SK-N-SH treated with all-trans-retinoic acid at 6 μM for 48 hours (cell line): ENCODE measurements at regions not wholly inside any gene's neighbourhood (a gene's known extent, or its start where the extent isn't known, plus 50 kb on each side); places are given as distances from the start of the nearest gene placed in this dataset.
A peak's percentile ranks its signal among the peaks of the same experiment; 100 is the strongest.

Experiments
- ATAC-seq: fragments of 200-7000 bp; cut with Tn5 transposase; 3 replicates; pipeline ENCODE4 v1.9.1; 2020; ENCODE audit warnings: mild to moderate bottlenecking, moderate library complexity
- ARNTL ChIP-seq: fragments of 450-650 bp; formaldehyde crosslinking; IDR thresholded peaks from 2 replicates; pipeline ENCODE4 v1.5.0; 2020; ENCODE audit warnings: low read depth, mild to moderate bottlenecking, moderate library complexity, borderline replicate concordance
- BACH2 ChIP-seq: fragments of 250-450 bp; sonication (Bioruptor Pico); IDR thresholded peaks from 2 replicates; pipeline ENCODE4 v1.9.0; 2021; ENCODE audit warnings: mild to moderate bottlenecking, borderline replicate concordance
- CSDC2 ChIP-seq: fragments of 250-450 bp; sonication (Bioruptor Pico); IDR thresholded peaks from 2 replicates; pipeline ENCODE4 v1.5.0; 2020; ENCODE audit warnings: mild to moderate bottlenecking, moderate library complexity
- ESRRG ChIP-seq: fragments of 250-450 bp; sonication (Bioruptor Pico); IDR thresholded peaks from 2 replicates; pipeline ENCODE4 v1.6.1; 2021; ENCODE audit warnings: mild to moderate bottlenecking
- GLIS3 ChIP-seq: fragments of 250-450 bp; sonication (Bioruptor Pico); IDR thresholded peaks from 2 replicates; pipeline ENCODE4 v1.5.0; 2020; ENCODE audit warnings: mild to moderate bottlenecking, moderate library complexity
- ISL1 ChIP-seq: fragments of 250-450 bp; sonication (Bioruptor Pico); IDR thresholded peaks from 2 replicates; pipeline ENCODE4 v2.1.2; 2022; ENCODE audit warnings: mild to moderate bottlenecking, moderate library complexity
- OSR1 ChIP-seq: fragments of 250-450 bp; sonication (Bioruptor Pico); IDR thresholded peaks from 2 replicates; pipeline ENCODE4 v1.8.0; 2022; ENCODE audit warnings: moderate library complexity, mild to moderate bottlenecking, inconsistent platforms
- PPARA ChIP-seq: fragments of 250-450 bp; sonication (Bioruptor Pico); IDR thresholded peaks from 2 replicates; pipeline ENCODE4 v1.5.0; 2020; ENCODE audit warnings: mild to moderate bottlenecking, borderline replicate concordance
- RARB ChIP-seq: fragments of 250-450 bp; sonication (Bioruptor Pico); IDR thresholded peaks from 2 replicates; pipeline ENCODE4 v1.8.0; 2021; ENCODE audit warnings: mild to moderate bottlenecking, moderate library complexity
- SNAI2 ChIP-seq: fragments of 250-450 bp; sonication (Bioruptor Pico); IDR thresholded peaks from 2 replicates; pipeline ENCODE4 v1.5.0; 2020; ENCODE audit warnings: mild to moderate bottlenecking, moderate library complexity
- TOX ChIP-seq: fragments of 250-450 bp; sonication (Bioruptor Pico); IDR thresholded peaks from 2 replicates; pipeline ENCODE4 v1.8.0; 2021; ENCODE audit warnings: mild to moderate bottlenecking, moderate library complexity, borderline replicate concordance
- ZC3H10 ChIP-seq: fragments of 250-450 bp; sonication (Bioruptor Pico); IDR thresholded peaks from 2 replicates; pipeline ENCODE4 v1.5.1; 2021; ENCODE audit warnings: mild to moderate bottlenecking, moderate library complexity
- ZFP3 ChIP-seq: fragments of 250-450 bp; sonication (Bioruptor Pico); IDR thresholded peaks from 2 replicates; pipeline ENCODE4 v1.5.0; 2020; ENCODE audit warnings: mild to moderate bottlenecking, moderate library complexity
- ZFP30 ChIP-seq: fragments of 450-650 bp; formaldehyde crosslinking; IDR thresholded peaks from 2 replicates; pipeline ENCODE4 v1.5.0; 2022; ENCODE audit warnings: mild to moderate bottlenecking, moderate library complexity
- ZNF565 ChIP-seq: fragments of 450-650 bp; formaldehyde crosslinking; conservative IDR thresholded peaks from 2 replicates; pipeline ENCODE4 v1.5.0; 2020; ENCODE audit warnings: low read depth, mild to moderate bottlenecking, moderate library complexity
- ZNF70 ChIP-seq: fragments of 450-650 bp; formaldehyde crosslinking; IDR thresholded peaks from 2 replicates; pipeline ENCODE4 v1.5.0; 2020; ENCODE audit warnings: mild to moderate bottlenecking, moderate library complexity
- ZNF8 ChIP-seq: fragments of 450-650 bp; formaldehyde crosslinking; IDR thresholded peaks from 2 replicates; pipeline ENCODE4 v1.5.0; 2020; ENCODE audit warnings: mild to moderate bottlenecking, moderate library complexity
- TF ChIP-seq, protein P1 (sequence below): fragments of 250-450 bp; sonication (Bioruptor Pico); IDR thresholded peaks from 2 replicates; pipeline ENCODE4 v1.5.1; 2021; ENCODE audit warnings: mild to moderate bottlenecking, moderate library complexity
- TF ChIP-seq, protein P2 (sequence below): fragments of 250-450 bp; sonication (Bioruptor Pico); IDR thresholded peaks from 2 replicates; pipeline ENCODE4 v1.5.1; 2020; ENCODE audit warnings: low read depth, mild to moderate bottlenecking, moderate library complexity
- TF ChIP-seq, protein P3 (sequence below): fragments of 250-450 bp; sonication (Bioruptor Pico); IDR thresholded peaks from 2 replicates; pipeline ENCODE4 v1.8.0; 2020; ENCODE audit warnings: mild to moderate bottlenecking, moderate library complexity, borderline replicate concordance
- TF ChIP-seq, protein P4 (sequence below): fragments of 250-450 bp; sonication (Bioruptor Pico); IDR thresholded peaks from 2 replicates; pipeline ENCODE4 v1.5.0; 2020; ENCODE audit warnings: mild to moderate bottlenecking, moderate library complexity
- TF ChIP-seq, protein P5 (sequence below): fragments of 250-450 bp; sonication (Bioruptor Pico); IDR thresholded peaks from 2 replicates; pipeline ENCODE4 v1.8.0; 2021; ENCODE audit warnings: low read depth, mild to moderate bottlenecking, moderate library complexity, borderline replicate concordance

DNA sequence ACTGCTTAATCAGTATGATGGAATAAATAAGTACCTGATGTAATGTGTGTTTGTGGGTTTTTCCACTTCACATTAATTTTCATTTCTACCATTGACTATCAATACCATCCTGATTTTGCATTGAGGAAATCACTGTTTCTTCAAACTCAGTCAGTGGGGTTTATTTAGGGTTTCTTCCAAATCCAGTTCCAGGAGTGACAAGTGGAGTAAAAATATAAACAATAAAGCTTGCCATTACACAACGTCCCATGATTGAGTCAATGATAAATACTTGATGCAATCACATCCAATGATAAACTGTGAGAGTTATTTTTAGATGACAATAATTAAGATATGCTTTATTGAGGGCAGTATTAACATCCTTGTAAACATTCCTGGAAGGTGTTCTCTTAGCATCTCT lies 1037.4 kb upstream of the GJE1 start:
- ATAC-seq = no peak
- TF ChIP-seq, protein P1, sequence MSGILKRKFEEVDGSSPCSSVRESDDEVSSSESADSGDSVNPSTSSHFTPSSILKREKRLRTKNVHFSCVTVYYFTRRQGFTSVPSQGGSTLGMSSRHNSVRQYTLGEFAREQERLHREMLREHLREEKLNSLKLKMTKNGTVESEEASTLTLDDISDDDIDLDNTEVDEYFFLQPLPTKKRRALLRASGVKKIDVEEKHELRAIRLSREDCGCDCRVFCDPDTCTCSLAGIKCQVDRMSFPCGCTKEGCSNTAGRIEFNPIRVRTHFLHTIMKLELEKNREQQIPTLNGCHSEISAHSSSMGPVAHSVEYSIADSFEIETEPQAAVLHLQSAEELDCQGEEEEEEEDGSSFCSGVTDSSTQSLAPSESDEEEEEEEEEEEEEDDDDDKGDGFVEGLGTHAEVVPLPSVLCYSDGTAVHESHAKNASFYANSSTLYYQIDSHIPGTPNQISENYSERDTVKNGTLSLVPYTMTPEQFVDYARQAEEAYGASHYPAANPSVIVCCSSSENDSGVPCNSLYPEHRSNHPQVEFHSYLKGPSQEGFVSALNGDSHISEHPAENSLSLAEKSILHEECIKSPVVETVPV (CRISPR knock-in tag) = no peak

DNA sequence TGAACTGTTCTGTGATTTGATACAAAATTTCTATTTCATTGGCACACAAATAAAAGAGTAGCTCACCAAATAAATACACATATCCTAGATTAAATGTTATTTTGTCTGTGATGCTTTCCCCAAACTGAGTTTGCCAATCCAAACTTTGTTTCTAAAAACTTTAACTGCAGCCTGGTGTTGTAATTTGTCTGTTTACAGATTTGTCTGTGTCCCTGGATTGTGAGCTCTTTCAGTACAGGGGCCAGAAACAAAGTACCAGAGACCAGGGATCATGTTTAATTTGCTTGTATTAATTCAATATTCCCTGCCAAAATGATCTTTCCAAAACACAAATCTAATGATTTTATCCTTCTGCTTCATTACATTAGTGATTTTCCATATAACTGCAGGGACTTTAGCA lies 1044.6 kb upstream of the GJE1 start:
- TF ChIP-seq, protein P2, sequence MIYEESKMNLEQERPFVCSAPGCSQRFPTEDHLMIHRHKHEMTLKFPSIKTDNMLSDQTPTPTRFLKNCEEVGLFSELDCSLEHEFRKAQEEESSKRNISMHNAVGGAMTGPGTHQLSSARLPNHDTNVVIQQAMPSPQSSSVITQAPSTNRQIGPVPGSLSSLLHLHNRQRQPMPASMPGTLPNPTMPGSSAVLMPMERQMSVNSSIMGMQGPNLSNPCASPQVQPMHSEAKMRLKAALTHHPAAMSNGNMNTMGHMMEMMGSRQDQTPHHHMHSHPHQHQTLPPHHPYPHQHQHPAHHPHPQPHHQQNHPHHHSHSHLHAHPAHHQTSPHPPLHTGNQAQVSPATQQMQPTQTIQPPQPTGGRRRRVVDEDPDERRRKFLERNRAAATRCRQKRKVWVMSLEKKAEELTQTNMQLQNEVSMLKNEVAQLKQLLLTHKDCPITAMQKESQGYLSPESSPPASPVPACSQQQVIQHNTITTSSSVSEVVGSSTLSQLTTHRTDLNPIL (CRISPR knock-in tag) = no peak
- TF ChIP-seq ZFP30 (CRISPR knock-in tag) (no peak), CSDC2 (CRISPR knock-in tag) (no peak), OSR1 (CRISPR knock-in tag) (no peak), ZNF565 (CRISPR knock-in tag) (no peak), ARNTL (CRISPR knock-in tag) (no peak), ZNF70 (no peak), ESRRG (no peak), ZFP3 (CRISPR knock-in tag) (no peak), TOX (CRISPR knock-in tag) (no peak), RARB (no peak), BACH2 (CRISPR knock-in tag) (no peak), GLIS3 (CRISPR knock-in tag) (no peak), ZNF8 (no peak), PPARA (no peak), ZC3H10 (no peak)
- TF ChIP-seq, protein P3, sequence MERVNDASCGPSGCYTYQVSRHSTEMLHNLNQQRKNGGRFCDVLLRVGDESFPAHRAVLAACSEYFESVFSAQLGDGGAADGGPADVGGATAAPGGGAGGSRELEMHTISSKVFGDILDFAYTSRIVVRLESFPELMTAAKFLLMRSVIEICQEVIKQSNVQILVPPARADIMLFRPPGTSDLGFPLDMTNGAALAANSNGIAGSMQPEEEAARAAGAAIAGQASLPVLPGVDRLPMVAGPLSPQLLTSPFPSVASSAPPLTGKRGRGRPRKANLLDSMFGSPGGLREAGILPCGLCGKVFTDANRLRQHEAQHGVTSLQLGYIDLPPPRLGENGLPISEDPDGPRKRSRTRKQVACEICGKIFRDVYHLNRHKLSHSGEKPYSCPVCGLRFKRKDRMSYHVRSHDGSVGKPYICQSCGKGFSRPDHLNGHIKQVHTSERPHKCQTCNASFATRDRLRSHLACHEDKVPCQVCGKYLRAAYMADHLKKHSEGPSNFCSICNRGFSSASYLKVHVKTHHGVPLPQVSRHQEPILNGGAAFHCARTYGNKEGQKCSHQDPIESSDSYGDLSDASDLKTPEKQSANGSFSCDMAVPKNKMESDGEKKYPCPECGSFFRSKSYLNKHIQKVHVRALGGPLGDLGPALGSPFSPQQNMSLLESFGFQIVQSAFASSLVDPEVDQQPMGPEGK (CRISPR knock-in tag) = no peak
- TF ChIP-seq, protein P4, sequence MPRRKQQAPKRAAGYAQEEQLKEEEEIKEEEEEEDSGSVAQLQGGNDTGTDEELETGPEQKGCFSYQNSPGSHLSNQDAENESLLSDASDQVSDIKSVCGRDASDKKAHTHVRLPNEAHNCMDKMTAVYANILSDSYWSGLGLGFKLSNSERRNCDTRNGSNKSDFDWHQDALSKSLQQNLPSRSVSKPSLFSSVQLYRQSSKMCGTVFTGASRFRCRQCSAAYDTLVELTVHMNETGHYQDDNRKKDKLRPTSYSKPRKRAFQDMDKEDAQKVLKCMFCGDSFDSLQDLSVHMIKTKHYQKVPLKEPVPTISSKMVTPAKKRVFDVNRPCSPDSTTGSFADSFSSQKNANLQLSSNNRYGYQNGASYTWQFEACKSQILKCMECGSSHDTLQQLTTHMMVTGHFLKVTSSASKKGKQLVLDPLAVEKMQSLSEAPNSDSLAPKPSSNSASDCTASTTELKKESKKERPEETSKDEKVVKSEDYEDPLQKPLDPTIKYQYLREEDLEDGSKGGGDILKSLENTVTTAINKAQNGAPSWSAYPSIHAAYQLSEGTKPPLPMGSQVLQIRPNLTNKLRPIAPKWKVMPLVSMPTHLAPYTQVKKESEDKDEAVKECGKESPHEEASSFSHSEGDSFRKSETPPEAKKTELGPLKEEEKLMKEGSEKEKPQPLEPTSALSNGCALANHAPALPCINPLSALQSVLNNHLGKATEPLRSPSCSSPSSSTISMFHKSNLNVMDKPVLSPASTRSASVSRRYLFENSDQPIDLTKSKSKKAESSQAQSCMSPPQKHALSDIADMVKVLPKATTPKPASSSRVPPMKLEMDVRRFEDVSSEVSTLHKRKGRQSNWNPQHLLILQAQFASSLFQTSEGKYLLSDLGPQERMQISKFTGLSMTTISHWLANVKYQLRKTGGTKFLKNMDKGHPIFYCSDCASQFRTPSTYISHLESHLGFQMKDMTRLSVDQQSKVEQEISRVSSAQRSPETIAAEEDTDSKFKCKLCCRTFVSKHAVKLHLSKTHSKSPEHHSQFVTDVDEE = no peak
- TF ChIP-seq, all 23 proteins: peak for 0
- no peak; the same call in 2 of the 3 replicates for ATAC-seq

DNA sequence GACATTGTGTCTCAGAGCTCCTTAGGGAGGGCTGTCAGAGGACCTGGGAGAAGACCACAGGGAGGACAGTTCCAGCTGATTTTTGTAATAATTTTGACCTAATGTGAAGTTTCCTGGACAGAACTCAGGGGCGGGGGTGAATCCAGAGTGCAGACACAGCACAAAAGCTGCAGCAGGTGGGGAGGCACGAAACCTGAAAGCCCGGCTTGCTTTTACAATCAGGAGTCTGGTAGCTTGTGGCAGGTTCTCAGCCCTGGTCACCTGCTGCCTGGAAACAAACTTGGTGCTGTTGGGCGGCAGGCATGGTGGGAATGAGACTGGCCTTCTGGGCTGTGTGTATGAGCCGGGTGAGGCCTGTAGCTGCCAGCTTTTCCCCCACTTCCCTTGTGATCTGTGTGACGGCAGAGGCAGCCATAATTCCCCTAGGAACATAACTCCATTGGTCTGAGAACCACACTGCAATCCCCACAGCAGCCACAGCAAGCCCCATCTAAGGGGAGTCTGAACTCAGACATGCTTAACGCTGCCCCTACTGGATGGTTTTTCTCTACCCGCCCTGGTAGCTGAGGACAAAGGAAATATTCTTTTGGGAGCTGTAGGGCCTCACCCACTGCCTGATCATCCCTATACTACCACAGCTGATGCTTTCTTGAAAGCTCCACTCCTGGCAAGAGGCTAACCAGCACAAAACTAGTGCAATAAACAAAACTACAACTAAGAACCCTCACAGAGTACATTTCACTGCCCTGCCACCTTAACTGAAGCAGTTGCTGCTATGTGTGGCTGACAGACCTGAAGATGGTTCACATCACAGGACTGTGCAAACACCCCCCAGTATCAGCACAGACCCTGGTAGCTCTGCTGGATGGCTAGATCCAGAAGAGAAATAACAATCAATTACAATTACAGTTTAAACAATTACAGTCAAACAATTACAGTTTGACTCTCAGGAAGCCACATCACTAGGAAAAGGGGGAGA lies 1055.1 kb upstream of the GJE1 start:
- peak; percentile 100 for ATAC-seq

More for the DNA sequence above, 1055.1 kb upstream of the GJE1 start:
- TF ChIP-seq BACH2 (CRISPR knock-in tag) = no peak
- TF ChIP-seq, protein P5, sequence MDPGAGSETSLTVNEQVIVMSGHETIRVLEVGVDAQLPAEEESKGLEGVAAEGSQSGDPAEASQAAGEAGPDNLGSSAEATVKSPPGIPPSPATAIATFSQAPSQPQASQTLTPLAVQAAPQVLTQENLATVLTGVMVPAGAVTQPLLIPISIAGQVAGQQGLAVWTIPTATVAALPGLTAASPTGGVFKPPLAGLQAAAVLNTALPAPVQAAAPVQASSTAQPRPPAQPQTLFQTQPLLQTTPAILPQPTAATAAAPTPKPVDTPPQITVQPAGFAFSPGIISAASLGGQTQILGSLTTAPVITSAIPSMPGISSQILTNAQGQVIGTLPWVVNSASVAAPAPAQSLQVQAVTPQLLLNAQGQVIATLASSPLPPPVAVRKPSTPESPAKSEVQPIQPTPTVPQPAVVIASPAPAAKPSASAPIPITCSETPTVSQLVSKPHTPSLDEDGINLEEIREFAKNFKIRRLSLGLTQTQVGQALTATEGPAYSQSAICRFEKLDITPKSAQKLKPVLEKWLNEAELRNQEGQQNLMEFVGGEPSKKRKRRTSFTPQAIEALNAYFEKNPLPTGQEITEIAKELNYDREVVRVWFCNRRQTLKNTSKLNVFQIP (CRISPR knock-in tag) = no peak
- TF ChIP-seq ARNTL (CRISPR knock-in tag) = no peak
- TF ChIP-seq, protein P1 (CRISPR knock-in tag) = no peak
- TF ChIP-seq ZC3H10 = no peak
- no peak for TF ChIP-seq SNAI2 (CRISPR knock-in tag)
- TF ChIP-seq ZNF565 (CRISPR knock-in tag) = no peak
- TF ChIP-seq PPARA = no peak
- TF ChIP-seq, protein P3 (CRISPR knock-in tag) = no peak
- TF ChIP-seq OSR1 (CRISPR knock-in tag) = no peak
- TF ChIP-seq ISL1 (CRISPR knock-in tag) = no peak
- TF ChIP-seq GLIS3 (CRISPR knock-in tag) = no peak
